Esophagus (tissue), 2 donors: ENCODE measurements at regions not wholly inside any gene's neighbourhood (a gene's known extent, or its start where the extent isn't known, plus 50 kb on each side); places are given as distances from the start of the nearest gene placed in this dataset.

Experiments
- H3K27ac ChIP-seq, 2 donors: one replicate each; pipeline ENCODE4 v1.5.1; 2013; ENCODE audit warnings: low read depth in 2 of 2, mild to moderate bottlenecking in 2 of 2, inconsistent platforms in 1 of 2, low read length in 1 of 2, moderate library complexity in 1 of 2
- H3K27me3 ChIP-seq, 2 donors: one replicate each; pipeline ENCODE4 v1.6.1; 2013; ENCODE audit warnings: low read length in 2 of 2, control low read depth in 1 of 2, mild to moderate bottlenecking in 1 of 2; ENCODE audit not compliant: insufficient read depth in 2 of 2, control insufficient read depth in 1 of 2
- H3K36me3 ChIP-seq, 2 donors: one replicate each; pipeline ENCODE4 v1.6.1; 2013; ENCODE audit warnings: low read length in 1 of 2; ENCODE audit not compliant: control insufficient read depth in 2 of 2, insufficient read depth in 2 of 2
- H3K4me1 ChIP-seq, 2 donors: one replicate each; pipeline ENCODE4 v1.6.1; 2013; ENCODE audit warnings: low read length in 1 of 2; ENCODE audit not compliant: control insufficient read depth in 2 of 2, insufficient read depth in 2 of 2
- H3K4me3 ChIP-seq, 2 donors: one replicate each; pipeline ENCODE4 v1.5.1; 2013; ENCODE audit warnings: low read length in 2 of 2, mild to moderate bottlenecking in 2 of 2, low read depth in 1 of 2, moderate library complexity in 1 of 2
- H3K9me3 ChIP-seq, 2 donors: one replicate each; pipeline ENCODE4 v1.6.1; 2013; ENCODE audit warnings: mild to moderate bottlenecking in 2 of 2, low read depth in 1 of 2, low read length in 1 of 2, moderate library complexity in 1 of 2; ENCODE audit not compliant: control insufficient read depth in 2 of 2, insufficient read depth in 1 of 2
- WGBS, 2 donors: extraction: QIAGEN DNeasy Blood & Tissue Kit; methylation state at CpG; one replicate each; pipeline ENCODE4 v1.1.7; 2013; 5-methylcytosine and 5-hydroxymethylcytosine counted together
- donor health status: healthy with polysubstance abuse.
- donor health status: Bipolar disorder and iron deficiency.

GRCh38 chr7:156590212-156590611 lies 50.4 kb upstream of the RNF32 start:
- 79 to 88% methylated on average over 6 of the region's 6 CpGs for WGBS, 2 donors
- Histone ChIP-seq H3K36me3 (no peaks in the 10 kb centered on the region), H3K27ac (no peak overlapping the region), H3K4me1 (no peaks in the 10 kb centered on the region), H3K27me3 (no peaks in the 10 kb centered on the region), H3K4me3 (no peak overlapping the region), H3K9me3 (peaks cover 0 to 10% of the 10 kb centered on the region in 2 donors)

DNA sequence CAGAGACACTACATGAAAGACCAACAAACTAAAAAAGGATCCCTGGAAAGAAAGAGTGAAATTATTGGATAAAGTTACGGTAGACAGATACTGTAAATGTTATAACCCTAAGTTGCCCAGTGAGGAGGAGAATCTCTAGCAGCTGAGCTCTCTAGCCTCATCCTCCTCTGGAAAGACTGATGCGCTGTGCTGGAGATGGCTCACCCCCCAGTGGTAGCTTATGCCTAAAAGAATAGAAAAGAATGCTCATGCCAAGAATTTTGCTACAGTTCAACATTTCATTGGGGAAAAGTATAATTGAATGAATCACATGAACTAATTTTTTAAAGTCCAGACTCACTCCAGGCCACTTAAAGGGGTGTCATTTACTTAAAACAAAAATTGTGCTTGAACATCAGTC lies 50.8 kb upstream of the RNF32 start:
- H3K9me3 ChIP-seq, result peaks cover 0 to 6% of the 10 kb centered on the region in 2 donors
- no peak overlapping the region for H3K4me3 ChIP-seq
- no peaks in the 10 kb centered on the region for H3K36me3 ChIP-seq
- no peak overlapping the region for H3K27ac ChIP-seq
- H3K4me1 ChIP-seq, result no peaks in the 10 kb centered on the region
- no peaks in the 10 kb centered on the region for H3K27me3 ChIP-seq
- WGBS, 2 donors, result 88 to 89% methylated on average over 2 of the region's 2 CpGs

GRCh38 chr7:156585926-156586325 lies 54.6 kb upstream of the RNF32 start:
- Histone ChIP-seq H3K4me1 (no peaks in the 10 kb centered on the region), H3K9me3 (no peaks in the 10 kb centered on the region), H3K4me3 (no peak overlapping the region), H3K27me3 (no peaks in the 10 kb centered on the region), H3K36me3 (no peaks in the 10 kb centered on the region), H3K27ac (no peak overlapping the region)
- 87 to 94% methylated on average over 1 of the region's 1 CpG for WGBS, 2 donors

DNA sequence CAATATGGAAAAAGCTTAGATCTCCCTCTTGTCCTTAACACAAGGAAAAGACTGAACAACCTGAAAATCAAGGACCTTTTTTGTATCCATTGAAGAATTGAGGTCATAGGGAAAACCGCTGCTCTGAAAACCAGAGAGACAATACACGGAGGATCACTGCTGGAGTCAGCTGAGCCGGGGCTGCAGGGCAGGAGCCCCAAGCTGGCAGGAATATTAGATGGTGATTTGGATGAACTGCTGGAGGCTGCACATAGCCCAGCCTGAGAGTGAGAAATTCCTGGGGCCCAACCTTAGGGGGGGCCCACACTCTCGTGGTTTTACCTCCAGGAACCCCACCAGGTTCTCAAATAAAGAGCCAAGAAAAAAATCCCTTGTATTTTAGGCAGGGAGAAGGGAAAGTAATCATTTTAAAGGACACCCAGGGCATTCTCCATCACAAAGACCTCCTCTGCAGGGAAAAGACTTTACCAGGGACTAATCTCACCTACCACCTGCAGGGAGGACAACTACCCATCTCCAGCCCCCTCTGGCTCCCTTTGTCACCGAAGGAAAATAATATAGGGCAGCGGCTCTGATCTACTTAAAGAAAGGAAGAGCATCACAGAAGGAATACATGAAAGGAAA lies 55.4 kb upstream of the RNF32 start:
- no peaks in the 10 kb centered on the region for H3K27me3 ChIP-seq
- H3K27ac ChIP-seq, result no peak overlapping the region
- no peaks in the 10 kb centered on the region for H3K36me3 ChIP-seq
- H3K4me3 ChIP-seq, result no peak overlapping the region
- H3K4me1 ChIP-seq, result no peaks in the 10 kb centered on the region
- 50 to 53% methylated on average over 6 of the region's 6 CpGs for WGBS, 2 donors
- no peaks in the 10 kb centered on the region for H3K9me3 ChIP-seq

DNA sequence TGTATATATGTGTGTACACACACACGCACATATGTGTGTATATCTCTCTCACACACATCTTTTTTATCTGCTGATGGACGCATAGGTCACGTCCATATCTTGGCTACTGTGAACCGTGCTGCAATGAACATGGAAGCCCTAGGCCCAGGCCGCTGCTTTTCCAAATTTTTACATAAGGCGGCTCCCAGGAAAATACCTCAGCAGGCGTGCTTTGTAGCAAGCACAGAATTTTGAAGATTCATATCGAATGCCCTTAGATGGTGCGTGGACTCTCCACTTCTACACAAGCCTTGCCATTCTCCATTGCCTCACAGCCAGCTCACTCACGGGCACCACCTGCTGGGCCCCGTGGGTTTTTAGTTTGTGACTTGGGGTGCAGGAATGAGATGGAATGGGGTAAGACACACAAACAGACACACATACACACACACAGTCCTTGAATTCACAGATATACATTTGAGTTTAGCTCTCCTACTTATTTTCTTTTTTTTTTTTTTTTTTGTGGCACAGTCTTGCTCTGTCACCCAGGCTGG lies 57.9 kb upstream of the RNF32 start:
- H3K27ac ChIP-seq, result no peak overlapping the region
- H3K4me3 ChIP-seq, result no peak overlapping the region
- peaks cover 0 to 4% of the 10 kb centered on the region in 2 donors for H3K9me3 ChIP-seq
- no peaks in the 10 kb centered on the region for H3K27me3 ChIP-seq
- 95 to 96% methylated on average over 11 of the region's 11 CpGs for WGBS, 2 donors
- H3K4me1 ChIP-seq, result no peaks in the 10 kb centered on the region
- no peaks in the 10 kb centered on the region for H3K36me3 ChIP-seq

DNA sequence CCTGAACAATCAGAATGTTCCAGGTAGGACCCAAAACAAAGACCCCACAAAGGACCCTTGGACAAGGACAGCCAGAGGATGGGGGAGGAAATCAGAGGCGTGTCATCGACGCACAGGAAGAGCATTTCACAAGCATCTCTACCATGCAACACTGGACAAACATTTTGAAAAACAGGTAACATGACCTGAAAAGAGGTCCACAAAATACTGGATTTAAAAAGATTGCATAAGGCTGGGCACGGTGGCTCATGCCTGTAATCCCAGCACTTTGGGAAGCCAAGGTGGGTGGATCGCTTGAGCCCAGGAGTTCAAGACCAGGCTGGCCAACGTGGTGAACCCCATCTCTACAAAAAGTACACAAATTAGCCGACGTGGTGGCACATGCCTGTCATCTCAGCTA lies 60.5 kb upstream of the RNF32 start:
- Histone ChIP-seq H3K4me1 (no peaks in the 10 kb centered on the region), H3K4me3 (no peak overlapping the region), H3K27me3 (no peaks in the 10 kb centered on the region), H3K27ac (no peak overlapping the region), H3K36me3 (no peaks in the 10 kb centered on the region), H3K9me3 (peaks cover 0 to 4% of the 10 kb centered on the region in 2 donors)
- 89 to 95% methylated on average over 8 of the region's 8 CpGs for WGBS, 2 donors

GRCh38 chr7:156579566-156579965 lies 61.0 kb upstream of the RNF32 start:
- Histone ChIP-seq H3K36me3 (no peaks in the 10 kb centered on the region), H3K4me3 (no peak overlapping the region), H3K9me3 (peaks cover 0 to 4% of the 10 kb centered on the region in 2 donors), H3K4me1 (no peaks in the 10 kb centered on the region), H3K27me3 (no peaks in the 10 kb centered on the region), H3K27ac (no peak overlapping the region)
- 68 to 80% methylated on average over 7 to 8 of the region's 8 CpGs for WGBS, 2 donors

GRCh38 chr7:156578978-156579430 lies 61.6 kb upstream of the RNF32 start:
- peaks cover 0 to 4% of the 10 kb centered on the region in 2 donors for H3K9me3 ChIP-seq
- WGBS, 2 donors, result 62 to 66% methylated on average over 8 of the region's 8 CpGs
- no peaks in the 10 kb centered on the region for H3K36me3 ChIP-seq
- H3K27me3 ChIP-seq, result no peaks in the 10 kb centered on the region
- H3K4me1 ChIP-seq, result no peaks in the 10 kb centered on the region
- H3K27ac ChIP-seq, result no peak overlapping the region
- no peak overlapping the region for H3K4me3 ChIP-seq

GRCh38 chr7:156578578-156578940 lies 62.0 kb upstream of the RNF32 start:
- Histone ChIP-seq H3K27ac (no peak overlapping the region), H3K36me3 (no peaks in the 10 kb centered on the region), H3K4me3 (no peak overlapping the region), H3K9me3 (peaks cover 0 to 4% of the 10 kb centered on the region in 2 donors), H3K27me3 (no peaks in the 10 kb centered on the region), H3K4me1 (no peaks in the 10 kb centered on the region)
- WGBS, 2 donors, result 87 to 89% methylated on average over 23 of the region's 23 CpGs
